Neural crest cell (in vitro differentiated cells): ENCODE measurements at regions not wholly inside any gene's neighbourhood (a gene's known extent, or its start where the extent isn't known, plus 50 kb on each side); places are given as distances from the start of the nearest gene placed in this dataset.

Source experiments
- DNase-seq: peaks from one replicate; pipeline ENCODE4 v3.0.0; 2021; ENCODE audit warnings: low read depth, mixed read lengths, low spot score
- H3K27ac Mint-ChIP-seq: one replicate; pipeline ENCODE4 v1.8.0; 2021; ENCODE audit warnings: mild to moderate bottlenecking, mixed read lengths; ENCODE audit not compliant: unreplicated experiment
- H3K27me3 Mint-ChIP-seq: 2 replicates; pipeline ENCODE4 v1.8.0; 2021; ENCODE audit warnings: low read depth, mild to moderate bottlenecking, mixed read lengths
- H3K36me3 Mint-ChIP-seq: 2 replicates; pipeline ENCODE4 v1.8.0; 2021; ENCODE audit warnings: low read depth, mild to moderate bottlenecking, mixed read lengths
- H3K4me1 Mint-ChIP-seq: 2 replicates; pipeline ENCODE4 v1.8.0; 2021; ENCODE audit warnings: mixed read lengths
- H3K4me3 Mint-ChIP-seq: one replicate; pipeline ENCODE4 v1.8.0; 2021; ENCODE audit warnings: mild to moderate bottlenecking, mixed read lengths
- H3K9me3 Mint-ChIP-seq: 2 replicates; pipeline ENCODE4 v1.8.0; 2021; ENCODE audit warnings: mixed read lengths
- CTCF ChIP-seq: fragments of 200-600 bp; sonication (generic); conservative IDR thresholded peaks from 2 replicates; pipeline ENCODE4 v1.5.0; 2021; ENCODE audit warnings: antibody characterized with exemption, mild to moderate bottlenecking

GRCh38 chr20:58569241-58570125 lies 54.3 kb upstream of the APCDD1L start:
- no peak for DNase-seq
- peaks cover under 1% of the 10 kb centered on the region for H3K36me3 Mint-ChIP-seq
- H3K4me1 Mint-ChIP-seq = peaks cover 9% of the 10 kb centered on the region
- no peak for TF ChIP-seq CTCF
- H3K27ac Mint-ChIP-seq = peak overlapping the region; percentile 28
- H3K27me3 Mint-ChIP-seq = no peaks in the 10 kb centered on the region
- H3K9me3 Mint-ChIP-seq = peaks cover under 1% of the 10 kb centered on the region
- H3K4me3 Mint-ChIP-seq = no peak overlapping the region

GRCh38 chr20:58568483-58569240 lies 53.5 kb upstream of the APCDD1L start:
- H3K27ac Mint-ChIP-seq = peak overlapping the region; percentile 28
- peaks cover 2% of the 10 kb centered on the region for H3K36me3 Mint-ChIP-seq
- TF ChIP-seq CTCF = no peak
- H3K27me3 Mint-ChIP-seq = no peaks in the 10 kb centered on the region
- peaks cover 3% of the 10 kb centered on the region for H3K9me3 Mint-ChIP-seq
- H3K4me1 Mint-ChIP-seq = peaks cover 9% of the 10 kb centered on the region
- DNase-seq = no peak
- H3K4me3 Mint-ChIP-seq = no peak overlapping the region

GRCh38 chr20:58568126-58568482 lies 52.9 kb upstream of the APCDD1L start:
- DNase-seq = no peak
- H3K27me3 Mint-ChIP-seq = no peaks in the 10 kb centered on the region

GRCh38 chr20:58567437-58567836 lies 52.2 kb upstream of the APCDD1L start:
- no peak for DNase-seq
- H3K36me3 Mint-ChIP-seq = peaks cover 2% of the 10 kb centered on the region
- H3K4me1 Mint-ChIP-seq = peaks cover 9% of the 10 kb centered on the region
- no peak for TF ChIP-seq CTCF
- H3K4me3 Mint-ChIP-seq = no peak overlapping the region
- H3K27ac Mint-ChIP-seq = no peak overlapping the region
- no peaks in the 10 kb centered on the region for H3K27me3 Mint-ChIP-seq
- peaks cover 5% of the 10 kb centered on the region for H3K9me3 Mint-ChIP-seq

More at GRCh38 chr20:58568126-58568482, 52.9 kb upstream of the APCDD1L start:
- Mint-ChIP-seq H3K27ac (no peak overlapping the region), H3K4me1 (peaks cover 9% of the 10 kb centered on the region), H3K4me3 (no peak overlapping the region), H3K9me3 (peaks cover 5% of the 10 kb centered on the region), H3K36me3 (peaks cover 2% of the 10 kb centered on the region)
- TF ChIP-seq CTCF = no peak

GRCh38 chr20:58566981-58567380 lies 51.8 kb upstream of the APCDD1L start:
- H3K4me1 Mint-ChIP-seq = peaks cover 5% of the 10 kb centered on the region
- no peaks in the 10 kb centered on the region for H3K27me3 Mint-ChIP-seq
- DNase-seq = no peak
- no peak overlapping the region for H3K27ac Mint-ChIP-seq
- no peak for TF ChIP-seq CTCF
- H3K9me3 Mint-ChIP-seq = peaks cover 5% of the 10 kb centered on the region
- peaks cover 2% of the 10 kb centered on the region for H3K36me3 Mint-ChIP-seq
- no peak overlapping the region for H3K4me3 Mint-ChIP-seq
